ENCODE measurements at regions not wholly inside any gene's neighbourhood (a gene's known extent, or its start where the extent isn't known, plus 50 kb on each side); places are given as distances from the start of the nearest gene placed in this dataset.

DNA sequence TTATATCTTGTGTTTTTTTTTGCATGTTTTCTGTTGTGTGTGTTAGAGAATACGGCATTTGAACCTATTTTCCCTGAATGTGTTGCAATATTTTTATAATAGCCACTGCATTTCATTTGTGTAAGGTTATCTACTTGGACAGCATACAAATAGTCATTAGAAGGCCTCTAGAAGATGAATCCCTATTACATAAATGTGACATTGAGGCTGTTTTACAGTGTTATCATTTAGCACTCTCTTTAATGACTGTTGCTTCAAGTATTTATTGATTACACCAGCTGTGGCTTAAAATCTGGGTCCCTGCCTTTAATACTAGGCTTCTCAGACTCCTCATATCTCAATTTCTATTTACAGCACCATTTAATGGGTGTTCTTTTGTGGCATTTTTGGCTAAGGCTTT lies 465.8 kb downstream of the FRK start:
- WGBS (ENCODE audit: insufficient coverage, low coverage, missing lambda C conversion rate), result 0% methylated on average over 1 of the region's 1 CpG
- Histone ChIP-seq H3K4me2 (ENCODE audit: insufficient read depth, low read length) (no peak overlapping the region), H3K79me2 (ENCODE audit: control insufficient read depth, insufficient read depth, low read length) (no peaks in the 10 kb centered on the region), H3K27ac (ENCODE audit: extremely low read depth, low read depth, low read length) (no peak overlapping the region), H3K4me1 (replicated peaks in 1 of 2; ENCODE audit: control insufficient read depth in 2 of 2, insufficient read depth in 2 of 2, low read length in 2 of 2) (no peaks in the 10 kb centered on the region), H3K9me3 (replicated peaks; ENCODE audit: control insufficient read depth, insufficient read depth, low read depth, low read length) (no peaks in the 10 kb centered on the region), H3K9ac (ENCODE audit: insufficient read depth in 1 of 2, low read depth in 2 of 2, low read length in 2 of 2) (no peak overlapping the region), H3K36me3 (ENCODE audit: control insufficient read depth, insufficient read depth, low read length) (no peaks in the 10 kb centered on the region), H4K20me1 (replicated peaks; ENCODE audit: control insufficient read depth, insufficient read depth, low read length) (no peaks in the 10 kb centered on the region), H3K9me1 (ENCODE audit: control insufficient read depth, insufficient read depth, low read length) (no peaks in the 10 kb centered on the region), H2AFZ (ENCODE audit: low read depth, low read length) (no peak overlapping the region), H3K4me3 (no peak overlapping the region), H3K27me3 (ENCODE audit: control insufficient read depth in 2 of 2, insufficient read depth in 2 of 2, low read length in 2 of 2) (no peaks in the 10 kb centered on the region)
- POLR2A ChIA-PET, result no interaction called here
- intact Hi-C loops (cut with micrococcal nuclease), result no loop called here
- CTCF ChIA-PET (ENCODE audit: low intra/inter-chr PET ratio), result no interaction called here
- no peak for ATAC-seq
- no peak for FAIRE-seq
- BruUV-seq (replicated peaks), result no TSS peak
- TF ChIP-seq ARNT (IDR thresholded peaks at IDR 0.05), result no peak
- TF ChIP-seq ZNF174 (CRISPR knock-in tag; IDR thresholded peaks at IDR 0.05), result no peak
- no peak for TF ChIP-seq ZFP1 (CRISPR knock-in tag; IDR thresholded peaks at IDR 0.05)
- TF ChIP-seq TEAD1 (CRISPR knock-in tag; IDR thresholded peaks at IDR 0.05), result no peak
- TF ChIP-seq ZNF324 (CRISPR knock-in tag; IDR thresholded peaks at IDR 0.05), result no peak
- no peak for TF ChIP-seq ZBTB5 (IDR thresholded peaks at IDR 0.05)
- no peak for TF ChIP-seq POLR2B (IDR thresholded peaks at IDR 0.05; ENCODE audit: low read depth, partially characterized antibody)
- no peak for TF ChIP-seq NELFE (IDR thresholded peaks at IDR 0.05; ENCODE audit: insufficient read depth, insufficient read length)
- TF ChIP-seq HINFP (tag; conservative IDR thresholded peaks at IDR 0.05; ENCODE audit: low read depth), result no peak
- TF ChIP-seq, protein P1, sequence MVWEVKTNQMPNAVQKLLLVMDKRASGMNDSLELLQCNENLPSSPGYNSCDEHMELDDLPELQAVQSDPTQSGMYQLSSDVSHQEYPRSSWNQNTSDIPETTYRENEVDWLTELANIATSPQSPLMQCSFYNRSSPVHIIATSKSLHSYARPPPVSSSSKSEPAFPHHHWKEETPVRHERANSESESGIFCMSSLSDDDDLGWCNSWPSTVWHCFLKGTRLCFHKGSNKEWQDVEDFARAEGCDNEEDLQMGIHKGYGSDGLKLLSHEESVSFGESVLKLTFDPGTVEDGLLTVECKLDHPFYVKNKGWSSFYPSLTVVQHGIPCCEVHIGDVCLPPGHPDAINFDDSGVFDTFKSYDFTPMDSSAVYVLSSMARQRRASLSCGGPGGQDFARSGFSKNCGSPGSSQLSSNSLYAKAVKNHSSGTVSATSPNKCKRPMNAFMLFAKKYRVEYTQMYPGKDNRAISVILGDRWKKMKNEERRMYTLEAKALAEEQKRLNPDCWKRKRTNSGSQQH (CRISPR knock-in tag; IDR thresholded peaks at IDR 0.05), result no peak
- no peak for TF ChIP-seq SP2 (IDR thresholded peaks at IDR 0.05; ENCODE audit: extremely low read depth, low read depth, low read length, poor library complexity, severe bottlenecking)
- TF ChIP-seq FIP1L1 (IDR thresholded peaks at IDR 0.05; ENCODE audit: low read depth, low read length, poor library complexity, severe bottlenecking), result no peak
- no peak for DNase-seq (ENCODE audit: extremely low read depth in 1 of 4, low spot score in 3 of 4)
- in situ Hi-C loops (cut with MboI), result no loop called here

Measured in K562 (cell line).